Hematopoietic multipotent progenitor cell treated with erythropoietin and hydrocortisone succinate and interleukin-3 and kit ligand, for 15 days (in vitro differentiated cells): ENCODE measurements at regions not wholly inside any gene's neighbourhood (a gene's known extent, or its start where the extent isn't known, plus 50 kb on each side); places are given as distances from the start of the nearest gene placed in this dataset.

Experiments
- DNase-seq: peaks from one replicate; pipeline ENCODE4 v3.0.0-alpha.2; 2015; ENCODE audit warnings: low spot score

- DNase-seq = no peak
These were observed 86.3 kb downstream of the KCNRG start for GRCh38 chr13:50101590-50101989.

GRCh38 chr13:50104493-50104892 lies 89.2 kb downstream of the KCNRG start:
- no peak for DNase-seq

GRCh38 chr13:50106559-50106958 lies 91.3 kb downstream of the KCNRG start:
- no peak for DNase-seq

- DNase-seq = no peak
These were observed 92.0 kb downstream of the KCNRG start for GRCh38 chr13:50107205-50107604.

DNA sequence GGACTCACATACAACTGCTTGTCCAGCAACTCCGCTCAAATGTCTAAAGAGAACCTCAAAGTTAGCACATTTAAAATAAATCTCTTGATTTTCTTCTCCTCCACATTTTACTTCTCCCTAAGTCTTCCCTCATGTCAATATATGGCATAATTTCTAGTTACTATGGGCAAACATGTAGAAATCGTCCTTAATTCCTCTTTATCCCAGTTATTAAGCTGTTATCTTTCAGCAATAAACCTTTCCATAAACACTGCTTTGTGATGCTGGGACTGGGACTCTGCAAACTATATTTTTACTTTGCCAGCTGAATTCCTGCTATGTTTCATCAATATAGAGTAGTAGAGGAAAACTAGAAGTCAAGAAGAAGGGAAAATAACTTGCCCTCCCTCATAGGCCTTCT lies 99.7 kb downstream of the KCNRG start:
- DNase-seq = no peak

DNA sequence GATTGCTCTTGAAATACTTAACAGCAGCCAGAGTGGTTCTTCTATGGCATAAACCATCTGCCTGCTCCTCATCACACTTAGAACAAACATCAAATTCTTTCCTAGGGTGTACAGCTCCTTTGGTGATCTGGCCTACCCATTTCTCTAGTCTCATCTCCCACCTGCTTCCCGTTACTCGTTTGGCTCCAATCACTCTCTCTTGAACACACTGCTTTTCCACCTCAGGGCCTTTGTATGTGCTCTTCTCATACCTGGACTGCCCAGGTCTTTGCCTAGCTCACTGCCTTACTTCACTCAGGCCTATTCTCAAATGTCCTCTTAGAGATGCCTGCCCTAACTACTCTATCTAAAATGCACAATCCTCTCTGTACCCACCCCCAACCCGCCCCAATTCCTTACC lies 100.5 kb downstream of the KCNRG start:
- no peak for DNase-seq

GRCh38 chr13:50116430-50116973 lies 101.3 kb downstream of the KCNRG start:
- no peak for DNase-seq

- DNase-seq = peak; percentile 68
These were observed 104.3 kb downstream of the KCNRG start for GRCh38 chr13:50119591-50119990.

- DNase-seq = no peak
These were observed 107.2 kb downstream of the KCNRG start for GRCh38 chr13:50122455-50122854.

GRCh38 chr13:50123002-50123401 lies 107.8 kb downstream of the KCNRG start:
- DNase-seq = no peak

DNA sequence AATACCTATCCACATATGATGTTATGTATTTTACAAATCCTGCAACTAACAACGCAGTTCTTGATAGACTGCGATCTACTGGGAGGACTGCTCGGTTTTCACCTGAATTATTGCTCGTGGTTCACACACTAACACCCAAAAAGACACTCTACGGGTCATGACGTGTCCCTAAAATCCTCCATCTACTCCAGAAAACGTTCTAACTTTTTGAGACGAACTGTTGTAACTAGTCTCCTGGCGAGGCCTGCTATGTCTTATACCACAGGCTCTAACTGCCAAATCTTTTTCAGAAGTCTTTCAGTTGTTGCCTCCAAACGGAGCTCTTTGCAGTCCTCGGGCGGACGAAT lies 108.2 kb downstream of the KCNRG start:
- DNase-seq = no peak

- DNase-seq = peak; percentile 72
These were observed 108.8 kb downstream of the KCNRG start for GRCh38 chr13:50123862-50124535.

DNA sequence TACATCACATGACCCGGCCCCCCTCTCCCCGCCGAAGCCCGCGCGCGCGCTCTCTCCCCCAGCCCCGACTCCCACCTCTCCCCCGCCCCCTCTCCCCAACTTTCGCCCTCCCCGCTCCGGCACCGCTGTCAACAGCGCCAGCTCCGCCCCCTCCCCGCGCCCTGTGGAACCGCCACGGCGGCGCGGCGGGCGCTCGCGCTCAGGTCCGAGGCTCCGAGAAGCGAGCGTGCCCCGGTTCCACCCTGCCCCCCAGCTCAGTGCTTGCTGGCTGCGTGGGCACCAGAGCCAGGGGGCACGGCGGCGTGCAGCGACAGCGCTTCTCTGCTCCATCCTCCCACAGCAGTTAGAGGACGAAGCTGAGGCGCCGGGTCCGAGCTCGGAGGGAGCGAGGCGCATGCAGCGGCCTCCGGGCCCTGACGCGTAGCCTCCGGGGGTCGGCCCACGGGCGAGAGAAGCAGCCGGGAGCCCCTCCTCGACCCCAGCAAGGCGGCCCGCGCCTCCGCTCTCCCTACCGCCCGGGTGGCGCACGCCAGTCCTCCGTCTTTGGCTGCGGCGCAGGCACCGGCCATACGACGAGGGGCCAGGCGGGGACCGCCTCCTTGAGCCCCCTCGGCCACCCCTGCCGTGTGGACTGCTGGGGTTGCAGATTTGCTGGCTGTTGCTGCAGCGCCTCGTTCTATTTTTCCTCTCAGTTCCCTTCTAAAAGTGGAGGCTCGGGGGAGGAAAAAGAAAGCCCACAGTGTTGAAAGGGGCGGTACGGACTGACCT lies 109.5 kb downstream of the KCNRG start:
- DNase-seq = peak; percentile 91

- DNase-seq = no peak
These were observed 110.0 kb downstream of the KCNRG start for GRCh38 chr13:50125304-50125553.

GRCh38 chr13:50125554-50126262 lies 110.5 kb downstream of the KCNRG start:
- peak; percentile 84 for DNase-seq

DNA sequence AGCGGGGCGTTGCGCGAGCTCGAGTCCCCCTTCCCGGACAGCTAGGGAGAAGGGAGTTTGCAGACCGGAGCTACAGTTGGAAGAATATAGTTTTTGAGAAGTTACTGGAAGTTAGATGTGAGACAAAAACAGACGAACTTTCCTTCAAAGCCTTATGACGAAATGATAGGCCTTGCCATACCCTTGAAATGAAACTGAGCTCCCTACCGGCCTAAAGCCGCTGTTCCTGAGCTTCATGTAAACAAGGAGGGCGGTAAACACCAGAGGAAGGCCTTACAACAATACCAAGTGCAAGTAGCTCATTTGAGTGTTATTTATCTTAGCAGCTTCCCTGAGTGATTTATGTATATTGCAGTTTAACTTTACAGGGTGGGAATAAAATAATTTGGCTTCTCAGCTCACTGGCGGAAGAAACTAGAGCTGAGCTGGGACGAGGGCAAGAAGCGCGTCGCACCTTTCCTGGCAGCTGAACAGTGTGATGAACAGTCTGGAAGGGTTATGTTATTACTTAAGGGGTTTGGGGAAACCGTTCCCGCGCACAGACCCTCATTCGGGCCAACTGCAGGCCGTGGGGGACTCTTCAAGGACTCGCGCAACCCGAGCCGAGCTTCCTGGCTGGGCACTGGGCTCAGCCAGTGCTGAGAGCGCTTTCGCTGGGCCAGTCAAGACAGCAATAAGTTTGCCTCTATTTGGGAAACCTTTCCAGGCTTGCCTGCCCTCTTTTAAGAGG lies 111.2 kb downstream of the KCNRG start:
- peak; percentile 57 for DNase-seq

DNA sequence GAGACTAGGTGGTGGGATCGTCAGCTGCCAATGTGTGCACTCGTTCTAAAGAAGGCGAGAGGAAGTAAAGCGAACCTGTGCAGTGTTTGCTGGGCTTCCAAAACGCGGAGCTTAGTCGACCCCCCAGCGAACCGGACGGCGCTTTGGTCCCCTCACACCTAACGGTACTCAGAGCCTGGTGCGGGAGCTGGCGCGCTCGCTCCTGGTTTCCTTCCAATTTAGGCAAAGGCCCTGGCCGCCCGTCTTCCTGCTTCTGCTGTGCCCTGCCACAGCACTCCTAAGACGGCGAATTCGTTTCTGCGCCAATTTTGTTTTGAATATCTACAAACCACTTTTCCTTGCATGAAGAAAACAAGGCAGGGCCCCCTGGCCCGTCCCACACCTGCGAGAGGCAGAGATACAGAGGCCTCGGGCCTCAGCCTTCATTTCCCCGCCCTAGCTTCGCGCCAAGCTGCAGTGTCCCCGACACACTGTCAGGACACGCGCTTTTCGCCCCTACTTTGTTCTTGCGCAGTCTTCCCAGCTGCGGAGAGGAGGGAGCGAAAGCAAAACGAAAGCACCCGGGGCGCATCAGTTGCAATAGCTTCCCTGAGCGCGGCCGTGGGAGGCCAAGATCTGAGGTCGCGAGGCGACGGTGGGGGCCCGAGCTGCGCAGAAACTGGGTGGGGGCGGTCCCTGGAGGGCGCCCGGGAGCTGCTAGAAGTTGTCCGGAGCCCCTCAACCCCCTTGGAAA lies 111.9 kb downstream of the KCNRG start:
- peak; percentile 28 for DNase-seq

DNA sequence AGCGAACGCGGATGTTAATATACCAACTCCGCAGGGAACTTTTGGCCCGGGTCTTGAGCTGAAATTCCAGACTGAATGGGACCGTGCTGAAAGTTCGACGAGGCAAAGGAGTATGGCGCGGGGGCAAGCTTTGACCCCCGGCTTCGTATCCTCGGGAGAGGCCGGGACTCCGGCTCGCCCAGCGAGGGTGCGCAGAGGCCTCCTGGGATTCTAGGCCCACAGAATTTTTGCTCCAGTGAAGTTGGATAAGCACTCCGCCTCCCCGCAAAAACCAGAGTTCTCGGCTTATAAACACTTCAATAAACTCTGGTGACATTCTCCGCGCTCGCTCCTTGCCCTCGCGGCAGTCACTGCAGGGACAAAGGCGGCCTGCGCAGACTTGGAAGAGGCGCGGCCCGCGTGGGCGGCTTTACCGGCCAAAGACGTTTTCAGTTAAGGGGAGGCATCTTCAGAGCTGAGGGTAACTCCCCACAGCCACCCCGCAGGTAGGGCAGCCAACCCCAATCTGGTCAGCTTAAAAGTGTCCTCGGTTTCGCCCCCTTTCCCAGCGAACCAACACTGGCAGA lies 112.6 kb downstream of the KCNRG start:
- no peak for DNase-seq

DNA sequence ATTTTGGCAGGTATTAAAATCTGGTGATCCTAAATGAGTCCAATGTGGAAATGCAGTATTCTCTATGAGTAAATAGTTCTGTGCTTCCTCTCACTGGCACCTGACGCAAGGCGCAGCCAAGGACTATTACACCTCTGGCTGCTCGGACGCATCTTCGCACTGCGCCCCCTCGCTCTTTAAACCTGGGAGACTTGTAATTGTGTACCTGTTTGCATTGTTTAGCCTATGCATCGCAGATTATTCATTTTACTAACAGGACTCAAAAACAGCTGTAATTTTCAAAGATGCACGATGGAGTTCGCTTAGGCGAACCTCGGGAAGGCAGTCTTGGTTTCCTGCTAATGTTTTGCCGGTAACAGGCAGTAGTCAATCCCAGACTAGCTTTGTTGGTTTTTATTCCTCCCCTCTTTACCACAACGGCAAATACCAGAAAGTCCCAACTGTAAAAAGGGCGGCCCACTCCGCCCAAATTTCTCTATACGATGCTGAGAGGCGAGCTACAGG lies 113.2 kb downstream of the KCNRG start:
- DNase-seq = no peak

DNA sequence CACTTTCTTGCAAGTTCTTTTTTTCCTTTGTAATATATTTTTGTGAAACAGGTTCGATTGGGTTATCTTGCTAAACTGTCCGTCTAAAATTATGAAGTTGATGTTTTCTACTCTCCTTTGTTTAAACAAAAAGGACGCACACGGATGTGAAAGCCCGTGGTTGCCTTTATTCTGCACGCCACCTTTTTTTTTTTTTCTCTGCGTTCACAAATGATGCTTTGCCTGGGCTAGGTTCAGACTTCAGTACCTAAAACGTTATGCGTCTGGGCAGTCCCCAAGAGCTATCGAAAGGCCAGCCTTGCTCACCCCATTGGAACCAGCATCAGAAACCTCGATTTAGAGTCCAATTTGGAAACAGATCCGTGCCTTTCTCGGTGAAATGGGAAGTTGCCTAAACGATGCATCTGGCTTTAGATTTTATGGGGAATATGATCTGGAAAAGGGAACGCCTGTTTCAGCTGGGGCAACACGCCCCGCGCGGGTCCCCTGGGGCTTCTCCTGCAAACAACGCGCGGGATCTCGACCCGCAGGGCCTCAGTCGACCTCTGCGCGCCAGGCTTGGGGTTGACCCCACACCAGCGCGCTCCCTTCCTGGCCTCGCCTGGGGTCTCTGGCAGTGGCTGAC lies 113.9 kb downstream of the KCNRG start:
- DNase-seq = no peak

DNA sequence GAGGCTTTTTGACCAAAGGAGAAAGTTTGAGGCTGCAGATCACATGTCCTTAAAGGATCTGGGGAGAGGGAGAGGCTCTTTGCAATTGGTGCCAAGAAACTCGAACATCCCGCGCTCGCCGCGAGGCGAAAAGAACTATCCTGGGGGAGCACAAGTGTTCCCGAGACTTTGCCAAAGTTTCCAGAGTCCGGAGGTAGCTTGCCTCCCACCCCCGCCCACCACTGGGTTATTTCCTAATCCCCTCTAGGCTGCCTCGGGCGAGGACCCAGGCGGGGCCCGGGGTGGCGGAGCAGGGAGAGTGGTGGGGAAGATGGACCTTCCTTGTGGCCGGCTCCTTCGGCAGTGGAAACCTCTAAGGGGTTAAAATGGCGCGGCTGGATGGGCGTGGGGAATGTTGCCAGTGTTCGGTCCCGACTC lies 114.5 kb downstream of the KCNRG start:
- DNase-seq = no peak
